Naive thymus-derived CD4-positive, alpha-beta T cell (primary cell): ENCODE measurements at regions not wholly inside any gene's neighbourhood (a gene's known extent, or its start where the extent isn't known, plus 50 kb on each side); places are given as distances from the start of the nearest gene placed in this dataset.
"Not testable (repeated sequence)": the region's sequence is repeated elsewhere in the genome, so short reads cannot be mapped to it uniquely, and the experiment has no call there.

Source experiments
- ATAC-seq: fragments of 150-1000 bp; cut with Tn5 transposase; 2 replicates; pipeline ENCODE4 v1.10.0; 2021; ENCODE audit warnings: mild to moderate bottlenecking, moderate library complexity
- CTCF ChIA-PET: fragments of 350-600 bp; sonication (Branson Sonifier 250); formaldehyde crosslinking; loops from one replicate; lab custom pipeline; 2021; ENCODE audit warnings: antibody characterized with exemption; lab: Charles Lee
- POLR2A ChIA-PET: fragments of 350-600 bp; sonication (Branson Sonifier 250); formaldehyde crosslinking; loops from one replicate; lab custom pipeline; 2021; ENCODE audit warnings: antibody characterized with exemption, inconsistent platforms; lab: Charles Lee
- DNase-seq, 9 donors: peaks; one replicate each; pipeline versions ENCODE4 v3.0.0 to v3.0.0-alpha.2; 2020 to 2022; ENCODE audit warnings: mixed read lengths in 1 of 9
- H3K27ac ChIP-seq: one replicate; pipeline ENCODE4 v1.7.0; 2013; ENCODE audit warnings: mild to moderate bottlenecking, low read depth, low read length, moderate library complexity
- H3K27me3 ChIP-seq, 2 donors: one replicate each; pipeline ENCODE4 v1.7.0; 2013; ENCODE audit warnings: low read length in 2 of 2, mild to moderate bottlenecking in 2 of 2, moderate library complexity in 2 of 2; ENCODE audit not compliant: control insufficient read depth in 2 of 2, insufficient read depth in 2 of 2
- H3K36me3 ChIP-seq, 3 experiments: 1 replicate in 2 of 3; 2 replicates in 1 of 3; pipeline ENCODE4 v1.7.0; 2013; ENCODE audit warnings: low read length in 3 of 3, mild to moderate bottlenecking in 3 of 3, moderate library complexity in 1 of 3; ENCODE audit not compliant: insufficient read depth in 3 of 3, control insufficient read depth in 2 of 3
- H3K4me1 ChIP-seq, 2 donors: one replicate each; pipeline ENCODE4 v1.7.0; 2013; ENCODE audit warnings: low read length in 2 of 2, mild to moderate bottlenecking in 2 of 2, moderate library complexity in 1 of 2; ENCODE audit not compliant: control insufficient read depth in 2 of 2, insufficient read depth in 2 of 2
- H3K4me3 ChIP-seq: 2 replicates; pipeline ENCODE4 v1.7.0; 2013; ENCODE audit warnings: mild to moderate bottlenecking, low read length
- H3K9me3 ChIP-seq, 3 experiments: 1 replicate in 2 of 3; 2 replicates in 1 of 3; pipeline ENCODE4 v1.7.0; 2013; ENCODE audit warnings: low read length in 3 of 3; ENCODE audit not compliant: control insufficient read depth in 2 of 3
- H3K27ac Mint-ChIP-seq, 9 donors: one replicate each; pipeline ENCODE4 v1.8.0; 2020 to 2022; ENCODE audit warnings: mixed read lengths in 9 of 9, mild to moderate bottlenecking in 8 of 9, moderate library complexity in 5 of 9, inconsistent platforms in 2 of 9
- H3K27me3 Mint-ChIP-seq, 5 donors: one replicate each; pipeline ENCODE4 v1.8.0; 2021 to 2022; ENCODE audit warnings: mixed read lengths in 5 of 5, mild to moderate bottlenecking in 1 of 5
- H3K36me3 Mint-ChIP-seq, 5 donors: one replicate each; pipeline ENCODE4 v1.8.0; 2020 to 2022; ENCODE audit warnings: mixed read lengths in 5 of 5, mild to moderate bottlenecking in 3 of 5, inconsistent platforms in 1 of 5
- H3K4me1 Mint-ChIP-seq, 7 donors: one replicate each; pipeline ENCODE4 v1.8.0; 2020 to 2022; ENCODE audit warnings: mixed read lengths in 7 of 7, mild to moderate bottlenecking in 3 of 7, inconsistent platforms in 1 of 7
- H3K4me3 Mint-ChIP-seq, 10 donors: one replicate each; pipeline ENCODE4 v1.8.0; 2020 to 2022; ENCODE audit warnings: mild to moderate bottlenecking in 10 of 10, mixed read lengths in 10 of 10, moderate library complexity in 6 of 10, inconsistent platforms in 2 of 10
- H3K9me3 Mint-ChIP-seq, 11 donors: one replicate each; pipeline ENCODE4 v1.8.0; 2020 to 2022; ENCODE audit warnings: mixed read lengths in 11 of 11, mild to moderate bottlenecking in 4 of 11, inconsistent platforms in 1 of 11, moderate library complexity in 1 of 11
- intact Hi-C, 2 donors: fragments of 100-400 bp; cut with micrococcal nuclease; formaldehyde crosslinking; loops; one replicate each; pipeline ENCODE4 v1.15.1; 2023

DNA sequence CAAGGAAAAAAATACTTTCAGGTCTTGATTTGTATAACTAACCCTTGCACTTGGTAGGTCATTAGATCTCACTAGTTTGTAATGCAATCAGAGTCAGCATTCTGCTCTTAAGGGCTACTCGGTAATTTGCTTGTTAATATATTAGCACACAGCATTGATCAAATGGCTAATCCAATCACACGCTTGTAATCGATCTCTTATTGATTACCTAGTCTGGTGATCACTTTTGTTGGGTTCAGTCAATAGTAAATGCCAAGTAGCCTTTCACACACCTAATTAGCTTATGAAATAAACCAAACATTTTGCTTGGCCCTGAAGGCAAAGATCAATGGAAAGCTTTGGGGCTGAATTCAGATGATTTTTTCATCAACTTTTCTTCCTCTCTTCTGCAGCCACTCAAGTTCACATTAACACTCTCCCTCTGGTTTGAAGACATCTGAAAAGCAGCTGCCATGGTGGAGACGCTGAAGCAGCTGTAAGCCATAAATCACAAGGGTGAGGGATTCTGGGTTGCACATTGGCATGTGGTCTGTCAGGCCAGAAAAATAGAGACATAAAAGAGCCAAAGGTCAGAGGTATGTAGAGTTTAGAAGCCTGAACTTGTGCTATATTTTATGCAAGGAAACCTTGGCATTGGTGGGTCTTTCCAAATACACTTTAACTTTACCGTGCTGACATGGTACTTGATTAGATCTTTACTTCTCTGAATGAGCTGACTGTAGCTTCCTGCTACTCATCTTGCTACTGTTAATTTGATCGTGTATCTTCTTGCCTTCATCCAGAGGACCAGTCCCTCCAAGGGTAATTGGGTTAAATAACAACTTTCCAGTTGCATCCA, 234.4 kb downstream of the SIM1 start:
- H3K36me3 Mint-ChIP-seq = no peaks in the 10 kb centered on the region
- Histone ChIP-seq H3K4me3 (no peak overlapping the region), H3K9me3 (no peaks in the 10 kb centered on the region), H3K27ac (no peak overlapping the region), H3K36me3 (no peaks in the 10 kb centered on the region), H3K27me3 (no peaks in the 10 kb centered on the region), H3K4me1 (no peaks in the 10 kb centered on the region)
- DNase-seq (no peak), ATAC-seq (no peak)
- peaks cover 15 to 38% (median 30%) of the 10 kb centered on the region in 5 donors for H3K27me3 Mint-ChIP-seq
- intact Hi-C loops = no loop called here
- POLR2A ChIA-PET = no interaction called here
- CTCF ChIA-PET = no interaction called here
- H3K4me3 Mint-ChIP-seq = no peak overlapping the region
- H3K4me1 Mint-ChIP-seq = peaks cover 0 to 12% (median 8%) of the 10 kb centered on the region in 7 donors
- peaks cover 0 to 7% (median 0%) of the 10 kb centered on the region in 11 donors for H3K9me3 Mint-ChIP-seq
- no peak overlapping the region for H3K27ac Mint-ChIP-seq

DNA sequence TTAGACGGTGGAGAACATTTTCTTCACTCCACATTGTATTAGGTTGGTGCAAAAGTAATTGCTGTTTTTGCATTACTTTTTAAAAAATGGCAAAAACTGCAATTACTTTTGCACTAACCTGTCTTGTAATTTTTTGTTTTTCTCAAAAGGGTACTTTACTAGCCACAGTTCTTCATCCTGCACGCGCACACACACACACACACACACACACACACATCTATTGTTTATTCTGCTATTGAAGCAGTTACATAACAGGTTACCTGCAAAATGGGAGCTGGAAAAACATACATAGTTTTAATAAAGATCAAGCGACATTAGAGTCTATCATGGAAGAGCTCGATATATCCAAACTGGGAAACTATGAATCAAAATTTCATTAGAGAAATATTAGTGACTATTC, 235.2 kb downstream of the SIM1 start:
- no peaks in the 10 kb centered on the region for H3K4me1 ChIP-seq
- intact Hi-C loops = no loop called here
- H3K9me3 ChIP-seq = no peaks in the 10 kb centered on the region
- Mint-ChIP-seq H3K4me3 (peak overlapping the region in 4 of 10 donors; percentile 34 to 58 (median 38)), H3K27me3 (peaks cover 15 to 38% (median 27%) of the 10 kb centered on the region in 5 donors), H3K27ac (no peak overlapping the region), H3K9me3 (peaks cover 0 to 7% (median under 1%) of the 10 kb centered on the region in 11 donors), H3K36me3 (no peaks in the 10 kb centered on the region), H3K4me1 (peaks cover 0 to 12% (median 8%) of the 10 kb centered on the region in 7 donors)
- no peak overlapping the region for H3K4me3 ChIP-seq
- CTCF ChIA-PET = no interaction called here
- ATAC-seq (no peak), DNase-seq (no peak)
- no peaks in the 10 kb centered on the region for H3K27me3 ChIP-seq
- H3K27ac ChIP-seq = no peak overlapping the region
- POLR2A ChIA-PET = no interaction called here
- no peaks in the 10 kb centered on the region for H3K36me3 ChIP-seq

DNA sequence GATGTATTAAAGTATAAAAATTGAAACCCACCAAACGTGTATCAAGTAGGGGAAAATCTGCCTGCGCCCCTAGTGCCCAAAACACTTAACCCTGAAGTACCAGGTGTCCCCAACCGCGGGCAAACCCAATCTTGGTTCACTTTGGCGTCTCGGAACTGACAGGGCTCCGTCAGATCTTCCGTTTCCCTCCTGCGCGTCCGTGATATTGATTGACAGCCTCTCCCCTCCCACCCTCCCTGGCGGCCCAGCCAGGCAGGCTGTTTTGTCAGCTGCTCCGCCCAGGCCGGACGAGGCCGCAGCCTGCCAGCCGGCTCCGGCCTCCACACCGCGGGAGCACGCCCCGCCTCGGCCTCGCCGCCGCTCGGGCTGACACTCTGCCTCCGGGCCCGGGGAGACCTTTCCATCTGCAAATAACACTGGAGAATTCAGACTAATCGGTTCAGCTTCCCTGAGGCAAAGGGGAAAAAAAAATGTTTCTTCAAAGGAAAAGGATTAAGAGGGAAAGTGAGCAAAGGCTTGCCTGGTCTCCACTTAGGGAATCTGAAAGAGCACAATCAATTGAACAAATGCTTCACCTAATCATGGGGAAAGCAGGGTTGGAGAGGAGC, 234.9 kb upstream of the MCHR2 start:
- peaks cover 0 to 7% (median 1%) of the 10 kb centered on the region in 11 donors for H3K9me3 Mint-ChIP-seq
- ChIA-PET CTCF (no interaction called here), POLR2A (no interaction called here)
- DNase-seq = peak in 1 of 9 donors; percentile 43
- peak overlapping the region in 8 of 10 donors; percentile 25 to 80 (median 57) for H3K4me3 Mint-ChIP-seq
- peak; percentile 70 for ATAC-seq
- no peaks in the 10 kb centered on the region for H3K9me3 ChIP-seq
- H3K4me1 ChIP-seq = no peaks in the 10 kb centered on the region
- no peaks in the 10 kb centered on the region for H3K36me3 Mint-ChIP-seq
- peak overlapping the region in 1 of 9 donors; percentile 10 for H3K27ac Mint-ChIP-seq
- peaks cover 15 to 38% (median 27%) of the 10 kb centered on the region in 5 donors for H3K27me3 Mint-ChIP-seq
- H3K4me1 Mint-ChIP-seq = peaks cover 0 to 12% (median 8%) of the 10 kb centered on the region in 7 donors
- H3K27ac ChIP-seq = no peak overlapping the region
- H3K4me3 ChIP-seq = peak overlapping the region; percentile 25
- H3K36me3 ChIP-seq = no peaks in the 10 kb centered on the region
- intact Hi-C loops = no loop called here
- H3K27me3 ChIP-seq = no peaks in the 10 kb centered on the region

DNA sequence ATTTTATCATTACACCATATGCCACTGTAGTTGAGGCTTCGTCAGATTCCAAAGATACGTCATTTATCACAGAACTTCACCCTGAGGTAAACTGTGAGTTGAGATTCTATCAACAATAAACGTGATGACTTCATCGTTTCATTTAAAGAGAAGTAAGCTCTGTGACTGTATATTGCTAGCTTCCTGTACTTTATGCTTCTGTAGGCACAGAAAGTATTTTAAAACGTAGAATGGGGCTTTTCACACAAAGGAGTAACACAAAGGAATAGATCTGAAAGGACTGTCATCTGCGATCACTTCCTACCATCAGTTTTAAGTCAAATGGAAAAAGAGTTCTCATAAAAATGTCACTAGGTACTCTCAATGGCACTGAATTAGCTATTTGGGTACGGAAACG, 234.4 kb upstream of the MCHR2 start:
- ChIA-PET CTCF (no interaction called here), POLR2A (no interaction called here)
- H3K9me3 ChIP-seq = no peaks in the 10 kb centered on the region
- ATAC-seq (no peak), DNase-seq (no peak)
- no peaks in the 10 kb centered on the region for H3K36me3 ChIP-seq
- H3K27me3 ChIP-seq = no peaks in the 10 kb centered on the region
- Mint-ChIP-seq H3K9me3 (peaks cover 0 to 7% (median 1%) of the 10 kb centered on the region in 11 donors), H3K27me3 (peaks cover 15 to 38% (median 27%) of the 10 kb centered on the region in 5 donors), H3K4me3 (peak overlapping the region in 9 of 10 donors; percentile 25 to 80 (median 56)), H3K4me1 (peaks cover 0 to 12% (median 8%) of the 10 kb centered on the region in 7 donors), H3K27ac (peak overlapping the region in 1 of 9 donors; percentile 5), H3K36me3 (no peaks in the 10 kb centered on the region)
- intact Hi-C loops = no loop called here
- H3K4me3 ChIP-seq = peak overlapping the region; percentile 25
- no peak overlapping the region for H3K27ac ChIP-seq
- H3K4me1 ChIP-seq = no peaks in the 10 kb centered on the region

DNA sequence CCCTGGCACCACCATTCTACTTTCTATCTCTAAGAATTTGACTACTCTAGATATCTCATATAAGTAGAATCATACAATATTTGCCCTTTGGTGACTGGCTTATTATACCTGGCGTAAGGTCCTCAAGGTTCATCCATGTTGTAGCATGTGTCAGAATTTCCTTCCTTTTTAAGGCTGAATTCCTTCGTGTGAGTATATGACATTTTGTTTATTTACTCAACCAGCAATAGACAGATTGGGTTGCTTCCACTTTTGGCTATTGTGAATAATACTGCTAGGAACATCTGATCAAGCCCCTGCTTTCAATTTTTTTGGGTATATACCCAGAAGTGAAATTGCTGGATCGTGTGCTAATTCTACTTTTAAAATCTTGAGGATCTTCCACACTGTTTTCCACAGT, 232.8 kb upstream of the MCHR2 start:
- CTCF ChIA-PET = no interaction called here
- no peak overlapping the region for H3K4me3 Mint-ChIP-seq
- POLR2A ChIA-PET = no interaction called here
- DNase-seq (no peak), ATAC-seq (no peak)
- Histone ChIP-seq H3K36me3 (no peaks in the 10 kb centered on the region), H3K27me3 (no peaks in the 10 kb centered on the region), H3K9me3 (no peaks in the 10 kb centered on the region), H3K4me1 (no peaks in the 10 kb centered on the region), H3K4me3 (no peak overlapping the region), H3K27ac (no peak overlapping the region)
- no peaks in the 10 kb centered on the region for H3K36me3 Mint-ChIP-seq
- H3K27me3 Mint-ChIP-seq = peaks cover 15 to 38% (median 26%) of the 10 kb centered on the region in 5 donors
- H3K27ac Mint-ChIP-seq = no peak overlapping the region
- H3K9me3 Mint-ChIP-seq = peaks cover 0 to 10% (median 2%) of the 10 kb centered on the region in 11 donors
- intact Hi-C loops = no loop called here
- peaks cover 0 to 12% (median 8%) of the 10 kb centered on the region in 7 donors for H3K4me1 Mint-ChIP-seq

DNA sequence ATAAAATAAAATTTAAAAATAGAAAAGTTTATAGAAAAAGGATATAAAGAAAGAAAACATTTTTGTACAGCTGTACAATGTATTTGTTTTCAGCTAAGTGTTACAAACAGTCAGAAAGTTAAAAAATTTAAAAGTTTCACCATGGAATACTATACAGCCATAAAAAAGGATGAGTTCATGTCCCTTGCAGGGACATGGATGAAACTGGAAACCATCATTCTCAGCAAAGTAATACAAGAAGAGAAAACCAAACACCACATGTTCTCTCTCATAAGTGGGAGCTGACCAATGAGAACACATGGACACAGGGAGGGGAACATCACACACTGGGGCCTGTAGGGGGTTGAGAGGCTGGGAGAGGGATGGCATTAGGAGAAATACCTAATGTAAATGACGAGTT, 229.9 kb upstream of the MCHR2 start:
- H3K9me3 Mint-ChIP-seq, H3K27ac Mint-ChIP-seq, H3K36me3 ChIP-seq, H3K4me3 ChIP-seq, H3K36me3 Mint-ChIP-seq, POLR2A ChIA-PET, H3K27me3 ChIP-seq, DNase-seq, CTCF ChIA-PET, H3K27ac ChIP-seq, H3K4me3 Mint-ChIP-seq, H3K4me1 ChIP-seq, H3K9me3 ChIP-seq, intact Hi-C loops, ATAC-seq, H3K4me1 Mint-ChIP-seq: not testable (repeated sequence)
- peaks cover 10 to 16% (median 14%) of the 10 kb centered on the region in 5 donors for H3K27me3 Mint-ChIP-seq
